ENCODE measurements at regions not wholly inside any gene's neighbourhood (a gene's known extent, or its start where the extent isn't known, plus 50 kb on each side); places are given as distances from the start of the nearest gene placed in this dataset.
A peak's percentile ranks its signal among the peaks of the same experiment; 100 is the strongest.

DNA sequence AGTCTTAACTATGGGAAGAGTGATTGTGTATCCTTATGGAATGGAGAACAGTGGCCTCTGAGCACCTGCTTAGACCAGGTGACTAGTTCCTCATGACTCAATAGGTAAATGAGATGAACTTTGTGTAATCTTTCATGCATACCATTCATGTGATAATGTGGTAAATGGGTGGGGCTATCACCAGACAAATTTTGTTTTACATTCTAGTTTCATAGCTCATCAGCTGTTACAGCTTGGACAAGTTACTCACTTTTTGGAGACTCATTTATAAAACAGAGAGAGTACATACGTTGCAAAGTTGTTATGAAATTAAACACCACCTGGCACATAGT lies 103.7 kb upstream of the TGFBR2 start:
- peak; percentile 28 for DNase-seq

DNA sequence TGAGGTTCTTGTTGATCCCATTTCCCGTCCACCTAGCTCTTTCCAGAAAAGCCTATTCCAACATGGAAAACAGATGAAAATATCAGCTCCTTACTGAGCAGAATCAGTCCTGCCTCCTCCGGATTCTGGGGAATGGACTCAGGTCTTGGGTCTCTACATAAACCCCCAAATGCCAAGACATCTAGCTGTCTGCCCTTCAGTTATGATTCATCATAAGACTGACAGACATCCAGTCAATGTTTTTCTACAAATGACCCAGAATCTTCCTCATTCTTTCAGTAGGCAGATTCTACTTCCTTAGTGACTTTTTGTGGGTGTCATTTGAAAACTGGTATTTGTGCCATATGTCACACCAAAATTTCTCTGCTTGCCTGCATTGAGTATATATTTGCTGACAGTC lies 103.0 kb upstream of the TGFBR2 start:
- peak; percentile 43 for DNase-seq

DNA sequence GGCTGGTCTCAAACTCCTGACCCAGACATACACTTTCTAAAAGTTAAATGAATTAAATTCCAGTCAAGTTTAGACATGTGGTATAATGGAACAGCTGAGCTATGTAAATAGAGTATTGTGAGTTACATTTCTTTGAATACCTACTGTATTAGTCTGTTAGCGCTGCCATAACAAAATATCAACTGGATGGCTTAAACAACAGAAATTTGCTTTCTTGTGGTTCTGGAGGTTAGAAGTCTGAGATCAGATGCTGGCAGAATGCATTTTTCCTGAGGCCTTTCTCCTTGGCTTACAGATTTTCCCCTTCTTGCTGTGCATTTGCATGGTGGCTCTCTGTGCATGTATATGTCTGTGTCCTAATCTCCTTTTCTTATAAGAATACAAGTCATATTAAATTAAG lies 101.5 kb upstream of the TGFBR2 start:
- no peak for DNase-seq

- no peak for DNase-seq
These were observed 100.4 kb upstream of the TGFBR2 start for GRCh38 chr3:30505866-30506520.

- no peak for DNase-seq
These were observed 98.1 kb upstream of the TGFBR2 start for GRCh38 chr3:30508339-30508738.

DNA sequence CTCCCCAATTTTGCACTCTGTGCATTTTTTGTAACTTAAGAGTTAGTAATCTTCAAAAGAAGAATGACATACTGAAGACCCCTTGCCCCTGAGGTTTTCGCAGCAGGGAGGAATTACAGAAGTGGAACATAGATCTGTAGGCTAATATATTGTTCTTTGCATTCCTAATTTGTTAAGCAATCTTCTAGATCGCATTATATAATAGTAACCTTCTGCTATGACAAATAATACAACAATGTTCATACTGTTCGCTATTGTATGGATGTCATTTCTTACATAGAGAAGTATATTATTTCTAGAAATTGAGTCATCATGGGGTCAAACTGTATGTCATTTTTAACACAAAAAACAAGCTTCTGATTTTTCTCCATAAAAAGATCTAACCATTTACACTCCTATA lies 95.8 kb upstream of the TGFBR2 start:
- no peak for DNase-seq

- DNase-seq, result peak; percentile 16
These were observed 94.7 kb upstream of the TGFBR2 start for GRCh38 chr3:30511524-30512251.

DNA sequence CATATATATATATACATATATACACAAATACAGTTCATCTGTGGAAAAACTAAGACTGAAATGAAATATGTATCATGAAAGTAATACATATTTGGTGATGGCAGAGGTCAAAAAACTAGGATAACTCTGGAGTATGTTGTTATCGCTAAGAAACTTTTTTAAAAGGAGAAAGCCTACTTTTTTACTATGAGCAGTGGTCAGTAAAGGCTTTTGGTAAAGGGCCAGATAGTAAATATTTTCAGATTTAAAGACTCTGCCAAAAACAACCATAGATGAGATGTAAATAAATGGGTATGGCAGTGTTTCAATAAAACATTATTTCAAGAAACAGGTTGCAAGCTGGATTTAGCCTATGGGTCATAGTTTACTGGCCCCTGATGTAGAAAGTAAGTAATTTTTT lies 93.8 kb upstream of the TGFBR2 start:
- no peak for DNase-seq

DNA sequence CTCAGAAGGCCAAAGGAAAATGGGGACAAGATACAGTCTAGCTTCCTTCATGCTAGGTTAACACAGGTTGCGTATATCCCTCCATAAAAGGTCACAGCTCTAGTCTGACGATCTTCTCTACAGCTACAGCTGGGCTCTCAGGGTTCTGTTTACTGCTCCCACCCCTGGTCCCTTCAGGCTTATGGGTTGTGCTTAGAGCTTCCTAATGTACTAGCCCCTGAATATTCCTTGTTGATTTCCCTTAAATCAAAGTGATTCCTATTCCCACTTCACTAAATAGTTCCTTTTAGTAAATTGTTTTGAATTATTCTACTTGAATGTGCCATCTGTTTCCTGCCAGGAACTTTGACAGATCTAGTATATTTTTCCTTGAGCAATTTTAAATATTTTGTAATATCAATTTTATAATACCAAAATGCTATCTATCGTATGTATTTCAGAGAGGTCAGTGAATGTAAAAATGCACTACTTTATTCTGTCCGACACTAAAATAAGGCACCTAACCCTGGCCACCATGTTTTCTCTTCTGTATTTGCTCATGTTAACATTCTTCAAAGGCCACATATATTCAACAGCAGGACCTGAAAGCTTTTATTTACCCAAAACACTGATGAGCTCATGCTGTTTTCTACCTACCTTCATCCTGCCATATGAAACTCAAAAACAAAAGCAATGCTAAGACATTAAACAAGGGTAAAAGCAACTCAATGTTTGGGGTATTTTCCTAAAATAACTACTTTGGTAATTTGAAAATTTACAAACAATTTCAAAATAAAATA lies 92.8 kb upstream of the TGFBR2 start:
- no peak for DNase-seq

DNA sequence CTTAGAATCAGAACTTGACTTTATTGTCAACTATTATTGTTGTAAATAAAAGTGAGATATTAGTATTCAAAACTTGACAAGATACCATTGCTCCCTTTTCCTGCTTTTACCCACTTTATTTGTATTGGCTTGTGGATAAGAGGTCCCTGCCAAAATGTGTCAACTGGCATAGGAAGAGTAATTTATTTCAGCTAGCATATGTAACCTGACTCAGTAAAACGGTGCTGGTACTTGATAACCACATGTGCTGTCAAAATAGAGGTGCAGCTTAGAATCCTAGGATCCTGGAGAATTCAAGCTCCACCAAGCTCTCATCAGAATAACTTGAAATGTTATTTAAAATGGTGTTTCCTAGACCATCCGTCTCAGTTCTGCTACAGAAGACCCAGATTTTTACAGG lies 90.2 kb upstream of the TGFBR2 start:
- DNase-seq, result no peak

DNA sequence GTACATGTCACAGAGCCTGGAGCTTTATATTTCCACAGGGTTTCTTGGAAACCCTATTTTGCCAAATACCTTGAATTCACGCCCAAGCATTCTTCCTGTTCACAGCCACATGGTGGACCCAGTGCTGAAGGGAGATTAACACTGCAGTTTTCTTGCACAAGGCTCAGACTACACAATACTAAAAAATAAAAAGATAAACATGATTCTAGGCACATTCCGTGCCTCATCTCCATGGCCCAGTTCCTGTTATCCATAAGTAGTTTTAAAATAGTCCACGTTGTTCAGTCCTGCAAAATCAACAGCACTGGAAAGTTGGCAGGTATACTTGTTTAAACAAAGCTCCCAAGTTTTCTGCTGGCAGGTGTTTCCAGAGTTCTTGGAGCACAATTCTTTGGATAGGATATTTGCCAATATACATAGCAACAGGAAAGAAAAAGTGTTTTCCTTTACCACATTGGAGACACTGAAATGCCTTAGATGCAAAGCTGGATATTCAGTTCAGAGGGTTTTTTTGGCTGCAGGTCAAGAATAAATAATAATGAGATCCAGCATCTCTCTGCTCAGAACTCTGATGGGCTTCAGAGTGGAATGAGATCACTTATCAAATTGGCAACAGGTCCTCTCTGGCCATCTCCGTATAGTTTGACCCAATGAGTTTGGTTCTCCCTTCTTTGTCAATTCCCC lies 88.1 kb upstream of the TGFBR2 start:
- DNase-seq, result no peak

DNA sequence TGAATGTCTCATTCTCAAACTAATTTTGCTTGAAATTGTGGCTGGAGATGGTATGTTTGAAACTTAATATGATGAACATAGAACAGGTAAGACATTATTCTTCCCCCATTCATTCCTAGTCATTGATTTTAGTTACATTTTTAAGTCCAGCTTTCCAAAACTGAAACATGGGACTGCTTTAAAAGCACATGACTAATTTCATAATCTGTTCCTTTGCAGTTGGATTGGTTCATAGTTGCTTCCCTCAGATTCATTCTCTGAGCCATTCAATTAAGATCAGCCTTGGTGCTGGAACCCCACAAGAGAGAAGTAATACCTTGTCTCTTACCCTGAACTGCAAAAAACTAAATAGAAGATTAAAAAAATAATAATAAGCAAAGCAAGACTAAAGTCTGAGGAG lies 87.5 kb upstream of the TGFBR2 start:
- no peak for DNase-seq

DNA sequence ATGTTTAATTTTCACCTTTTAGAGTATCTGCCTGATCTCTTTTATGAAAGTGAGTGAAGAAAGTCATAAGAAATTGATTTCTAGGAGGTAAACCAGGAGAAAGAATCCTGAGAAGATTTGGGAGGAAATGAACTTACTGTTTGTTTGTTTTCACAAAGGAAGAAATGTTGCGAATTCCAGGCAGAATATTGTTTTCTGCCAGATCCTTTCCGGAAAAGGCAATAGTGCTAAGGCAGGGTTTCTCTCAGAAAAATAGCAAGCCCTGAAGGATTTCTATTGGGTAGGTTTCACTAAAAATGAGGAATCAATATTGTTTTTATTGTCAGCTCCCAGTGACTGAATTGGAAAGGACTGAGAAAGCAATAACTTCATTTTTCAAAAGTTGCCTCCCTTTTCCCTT lies 85.7 kb upstream of the TGFBR2 start:
- DNase-seq, result no peak

GRCh38 chr3:30521156-30521715 lies 85.2 kb upstream of the TGFBR2 start:
- no peak for DNase-seq

DNA sequence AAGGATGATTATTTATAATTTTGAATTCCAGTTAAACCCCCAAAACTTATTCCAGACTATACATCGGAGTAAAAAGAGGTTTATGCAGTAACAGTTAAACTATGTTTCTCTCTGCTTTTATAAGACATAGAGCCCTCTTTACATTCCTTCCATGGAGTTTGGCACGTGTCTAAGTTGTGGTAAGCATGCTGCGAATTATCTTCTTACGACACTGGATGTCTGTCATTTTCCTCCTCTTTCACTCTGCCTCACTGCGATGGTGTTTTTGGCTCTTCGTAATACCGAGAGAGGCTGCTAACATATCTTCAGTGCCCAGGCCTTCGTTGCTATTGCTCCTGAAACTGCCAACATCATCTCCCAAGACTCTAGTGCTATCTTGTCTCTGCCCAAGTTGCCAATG lies 83.9 kb upstream of the TGFBR2 start:
- DNase-seq, result no peak

DNA sequence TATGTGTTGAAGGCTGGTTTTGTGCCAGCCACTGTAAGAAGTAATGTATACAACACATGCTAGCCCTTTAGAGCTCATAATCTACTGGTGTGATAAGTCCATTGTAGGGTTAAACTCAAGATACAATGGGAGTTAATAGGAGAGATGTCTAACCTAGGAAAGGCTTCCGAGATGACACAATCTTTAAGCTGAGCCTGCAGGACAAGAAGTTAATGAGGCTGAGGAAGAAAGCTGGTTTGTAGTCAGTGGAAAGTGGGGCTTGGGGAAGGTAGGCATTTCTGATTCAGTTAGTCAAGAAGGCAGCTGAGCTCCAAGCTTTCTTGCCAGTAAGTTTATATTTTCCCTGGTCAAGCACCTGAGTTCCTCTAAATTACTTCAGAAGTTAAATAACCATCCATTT lies 83.0 kb upstream of the TGFBR2 start:
- DNase-seq, result no peak

DNA sequence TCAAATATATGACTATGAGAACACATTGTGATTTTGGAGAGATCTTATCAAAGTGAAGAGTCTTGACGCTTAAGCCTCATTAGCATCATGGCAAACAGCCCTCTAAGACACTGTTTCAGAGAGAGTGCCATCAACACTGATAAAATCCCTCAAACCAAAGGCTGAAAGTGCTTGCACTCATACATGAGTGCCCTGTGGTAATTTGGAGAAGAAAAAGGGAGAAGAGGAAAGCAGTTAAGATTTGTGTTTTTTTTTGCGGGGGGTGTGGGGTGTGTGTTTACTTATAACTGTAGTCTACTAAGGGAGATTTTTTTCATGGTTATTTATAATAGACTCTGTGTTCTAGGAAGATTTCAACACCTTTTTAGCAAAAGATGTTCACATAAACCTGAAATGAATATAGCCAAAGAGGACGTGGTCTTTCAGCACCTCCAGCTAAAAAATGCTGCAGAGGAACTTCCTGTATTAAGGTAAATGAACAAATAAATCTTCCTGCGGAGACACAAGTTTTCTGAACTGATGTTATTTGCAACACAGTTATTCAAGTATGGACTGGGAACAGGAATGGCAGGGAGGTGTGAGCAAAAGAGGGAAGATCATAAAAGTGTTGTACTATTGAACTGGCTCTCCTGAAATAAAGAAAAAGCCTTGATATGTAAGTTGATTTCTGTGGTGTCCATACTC lies 81.9 kb upstream of the TGFBR2 start:
- peak; percentile 36 for DNase-seq

GRCh38 chr3:30526031-30526430 lies 80.4 kb upstream of the TGFBR2 start:
- no peak for DNase-seq

DNA sequence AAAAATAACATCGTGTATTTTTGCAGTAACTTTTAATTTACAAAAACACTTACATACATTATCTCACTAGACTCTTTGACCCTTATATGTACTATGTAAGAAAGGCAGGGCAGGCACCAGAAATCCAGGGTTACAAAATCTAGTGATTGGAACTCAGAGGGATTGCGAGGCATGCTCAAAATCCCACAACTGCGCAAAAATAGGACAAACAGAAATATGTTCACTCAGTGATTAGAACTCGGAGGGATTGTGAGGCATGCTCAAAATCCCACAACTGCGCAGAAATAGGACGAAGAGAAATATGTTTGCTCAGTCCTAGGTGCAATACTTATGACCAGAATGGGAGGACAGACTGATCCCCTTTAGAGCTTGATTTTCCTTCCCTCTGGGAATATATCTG lies 79.2 kb upstream of the TGFBR2 start:
- DNase-seq, result no peak

GRCh38 chr3:30527720-30528119 lies 78.7 kb upstream of the TGFBR2 start:
- DNase-seq, result no peak

- no peak for DNase-seq
These were observed 76.3 kb upstream of the TGFBR2 start for GRCh38 chr3:30530084-30530483.

DNA sequence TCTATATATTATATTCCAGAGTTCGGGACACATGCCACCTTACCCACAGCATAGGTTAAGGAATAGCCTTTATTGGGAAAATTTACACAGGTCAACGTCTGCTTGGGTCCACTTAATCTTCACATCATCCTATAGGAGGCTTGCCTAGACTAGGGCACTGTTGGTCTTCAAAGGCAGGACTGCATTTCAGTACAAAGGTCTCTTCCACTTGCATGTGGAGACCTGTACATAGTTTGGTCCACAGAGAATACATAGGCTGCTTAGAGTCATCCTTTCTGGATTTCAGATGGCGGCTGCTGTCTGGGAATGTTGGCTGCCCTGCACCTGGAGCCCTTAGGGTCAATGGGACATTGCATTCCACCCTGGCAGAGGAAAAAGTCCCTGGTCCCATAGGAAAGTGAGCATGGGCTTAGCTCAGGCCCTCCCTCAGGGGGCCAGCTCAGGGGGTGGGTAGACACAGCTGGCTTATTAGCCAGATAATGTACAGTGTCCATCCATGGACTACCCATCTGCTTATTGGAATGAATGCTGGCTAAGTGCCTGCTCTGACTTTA lies 75.3 kb upstream of the TGFBR2 start:
- no peak for DNase-seq

Data from activated CD4-positive, alpha-beta T cell treated with anti-CD3 and anti-CD28 coated beads, Interleukin-2, Interleukin-6, amounts not matched to agents 100 ng/mL and 50 ng/mL, durations not matched to agents 16 hours and 8 hours (primary cell).